Mucosa of gallbladder (tissue), 1 donor: ENCODE measurements at regions not wholly inside any gene's neighbourhood (a gene's known extent, or its start where the extent isn't known, plus 50 kb on each side); places are given as distances from the start of the nearest gene placed in this dataset.

Experiments
- DNase-seq: peaks from one replicate; pipeline ENCODE4 v3.0.0-alpha.2; 2020; ENCODE audit warnings: low spot score
- donor health status: DM: no; HTN: no; CAD: no.

DNA sequence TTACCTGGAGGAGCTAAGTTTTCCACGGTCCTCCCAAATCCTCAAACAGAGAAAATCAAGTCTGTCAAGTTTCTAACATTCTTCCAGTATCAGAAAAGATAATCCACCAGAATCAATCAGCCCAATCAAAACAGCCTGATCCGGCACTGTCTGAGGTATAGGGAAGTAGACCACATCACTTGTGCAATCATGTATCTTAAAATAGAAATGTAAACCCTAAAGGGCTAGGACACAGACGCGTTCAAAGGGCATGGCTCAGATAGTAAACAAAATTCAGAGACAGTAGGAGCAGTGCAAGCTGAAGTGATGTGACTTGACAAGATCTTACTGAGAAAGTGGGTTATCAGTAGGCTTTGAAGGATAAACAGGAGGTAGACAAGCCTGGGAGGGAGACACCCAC, 252.4 kb upstream of the DAPK1 start:
- peak; percentile 30 for DNase-seq

DNA sequence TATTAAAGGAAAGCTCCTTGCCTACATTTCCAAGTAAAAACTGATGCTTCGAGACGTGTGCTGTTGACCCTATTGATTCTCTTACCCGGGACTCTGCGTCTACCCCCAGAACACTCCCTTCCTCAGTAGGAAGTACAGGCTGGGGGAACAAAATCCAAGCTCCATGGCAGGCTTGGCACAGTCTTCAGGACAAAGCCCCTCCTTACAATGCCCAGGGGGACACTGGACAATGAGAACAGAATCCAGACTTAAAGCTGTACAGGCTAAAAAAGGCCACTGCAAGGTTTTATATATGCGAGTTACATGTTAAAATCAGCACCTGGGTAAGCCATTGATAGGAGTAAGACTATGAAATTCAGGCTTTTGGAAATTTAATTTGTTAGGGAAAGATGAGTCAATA, 250.6 kb upstream of the DAPK1 start:
- no peak for DNase-seq

DNA sequence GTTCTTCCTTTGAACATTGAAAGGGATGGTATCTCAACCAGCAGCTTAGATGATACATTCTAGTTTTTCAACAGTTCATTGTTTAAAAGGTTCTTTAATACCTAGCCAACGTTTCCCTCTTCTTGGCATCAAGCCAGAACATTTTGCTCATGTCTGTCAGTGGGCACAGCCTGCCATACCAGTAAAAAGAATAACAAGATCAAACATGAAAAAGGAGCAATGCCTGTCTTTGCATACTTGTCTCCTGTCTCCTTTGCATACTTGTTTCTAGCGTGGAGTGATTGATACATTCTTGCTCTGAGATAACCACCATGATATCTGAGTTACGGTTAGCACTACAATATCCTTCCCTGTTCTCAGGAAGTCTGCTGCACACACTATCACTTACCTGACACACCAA, 248.6 kb upstream of the DAPK1 start:
- no peak for DNase-seq

DNA sequence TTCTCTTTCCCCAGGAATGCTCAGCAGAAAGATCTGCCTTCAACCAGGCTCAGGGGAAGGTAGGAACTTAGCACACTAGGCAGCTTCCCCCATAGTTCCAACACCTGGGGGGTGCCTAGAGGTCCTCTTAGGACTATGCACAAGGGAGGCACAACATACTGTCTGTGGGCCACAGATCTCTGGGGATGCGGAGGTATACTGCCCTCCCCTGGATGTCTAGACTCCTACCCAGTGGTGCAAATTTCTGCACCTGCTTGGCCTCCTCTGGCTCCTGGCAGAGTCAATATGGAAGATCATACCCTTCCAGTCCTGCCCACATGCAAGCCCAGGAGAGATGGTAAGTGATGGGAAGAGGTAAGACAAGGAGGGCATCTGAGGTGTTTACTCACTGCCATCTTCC, 247.5 kb upstream of the DAPK1 start:
- DNase-seq: no peak

DNA sequence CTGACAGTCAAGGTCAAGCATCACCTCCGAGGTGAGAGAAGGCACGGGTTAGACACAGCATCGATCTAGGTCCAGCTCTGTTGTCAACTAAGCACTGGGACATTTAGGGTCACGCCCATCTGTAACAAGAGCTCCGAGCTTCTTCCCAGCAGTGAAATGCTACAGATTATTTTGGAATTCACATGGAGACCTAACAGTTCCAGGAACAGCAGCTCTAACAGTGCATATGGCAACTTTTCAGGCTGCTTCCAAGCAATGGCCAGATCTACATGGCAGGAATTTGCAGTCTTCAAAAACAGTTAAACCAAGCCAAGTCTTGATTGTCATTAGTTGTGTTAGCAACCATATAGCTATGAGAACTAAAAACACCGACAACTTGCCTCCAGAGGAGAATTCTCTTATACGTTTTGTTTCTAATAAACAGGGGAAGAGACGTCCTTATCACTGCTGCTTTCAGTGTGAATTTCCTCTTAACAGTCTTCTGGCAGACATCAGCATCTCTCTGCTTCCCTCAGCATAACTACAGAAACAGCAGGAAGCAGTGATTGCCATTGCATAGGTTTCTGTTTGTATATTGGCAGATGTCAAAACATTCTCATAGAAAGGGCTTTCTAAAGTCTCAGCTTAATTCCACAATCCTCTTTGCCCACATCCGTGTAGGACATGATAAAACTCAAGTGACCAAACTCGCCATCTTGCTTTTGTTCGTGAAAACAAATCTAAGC, 242.1 kb upstream of the DAPK1 start:
- DNase-seq: no peak

DNA sequence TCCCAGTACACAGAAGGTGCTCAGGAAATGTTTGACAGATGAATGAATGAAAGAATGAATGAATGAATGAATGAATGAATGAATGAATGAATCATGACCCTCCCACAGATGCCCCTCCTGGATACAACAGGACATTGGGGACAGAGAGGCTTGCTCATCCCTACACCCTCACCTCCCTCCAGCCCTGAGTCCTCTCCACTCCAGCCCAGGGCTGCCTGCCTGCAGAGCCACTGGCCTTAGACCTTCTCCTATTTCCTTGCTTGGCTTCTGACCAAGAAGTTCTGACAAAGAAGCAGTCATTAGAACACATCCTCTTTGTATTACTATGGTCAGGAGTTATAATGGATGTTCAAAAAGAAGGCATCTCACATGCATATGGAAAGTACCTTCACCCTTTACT, 240.7 kb upstream of the DAPK1 start:
- DNase-seq: no peak

DNA sequence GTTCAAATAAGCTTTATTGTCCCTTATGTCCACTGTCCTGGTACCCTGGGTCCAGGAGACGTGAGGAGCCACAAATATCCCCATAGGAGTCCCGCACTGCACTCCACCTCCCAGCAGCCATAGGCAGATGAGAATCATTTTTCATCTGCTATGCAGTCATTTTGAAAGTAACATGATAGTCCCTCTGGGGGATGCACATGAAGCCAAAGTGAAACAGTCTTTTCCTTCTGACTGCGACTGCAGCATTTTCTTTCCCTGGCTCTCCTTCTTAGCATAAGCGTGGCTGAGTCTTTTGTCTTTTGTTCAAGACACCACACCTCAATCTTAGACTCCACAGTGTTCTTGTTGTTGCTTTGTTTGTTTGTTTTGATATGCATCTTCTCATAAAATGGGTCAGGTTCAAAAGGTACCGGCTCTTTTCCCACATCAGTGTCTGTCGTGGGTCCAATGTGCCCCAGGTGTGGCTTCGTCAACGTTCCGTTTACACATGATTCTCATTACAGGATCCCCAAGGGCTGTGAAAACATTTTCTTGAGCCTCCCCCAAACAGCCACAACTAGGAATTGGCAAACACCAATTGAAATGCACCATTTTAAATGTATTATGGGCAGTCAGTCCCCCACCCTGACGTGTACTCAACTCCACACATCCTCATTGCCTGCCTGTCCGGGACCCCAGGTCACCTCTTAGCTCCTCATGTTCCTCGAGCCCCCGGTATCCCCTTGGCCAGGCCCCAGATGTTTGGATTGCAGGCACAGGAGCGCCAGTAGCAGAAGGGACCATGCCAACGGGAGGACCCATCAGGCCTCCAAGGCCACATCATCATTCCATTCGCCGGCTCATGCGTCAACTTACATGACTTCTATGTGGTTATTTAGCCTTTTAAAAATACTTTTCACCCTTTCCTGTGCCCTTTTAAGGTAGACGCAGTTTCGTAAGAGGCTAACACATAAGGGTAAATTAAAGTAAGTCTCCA, 237.8 kb upstream of the DAPK1 start:
- DNase-seq: no peak

DNA sequence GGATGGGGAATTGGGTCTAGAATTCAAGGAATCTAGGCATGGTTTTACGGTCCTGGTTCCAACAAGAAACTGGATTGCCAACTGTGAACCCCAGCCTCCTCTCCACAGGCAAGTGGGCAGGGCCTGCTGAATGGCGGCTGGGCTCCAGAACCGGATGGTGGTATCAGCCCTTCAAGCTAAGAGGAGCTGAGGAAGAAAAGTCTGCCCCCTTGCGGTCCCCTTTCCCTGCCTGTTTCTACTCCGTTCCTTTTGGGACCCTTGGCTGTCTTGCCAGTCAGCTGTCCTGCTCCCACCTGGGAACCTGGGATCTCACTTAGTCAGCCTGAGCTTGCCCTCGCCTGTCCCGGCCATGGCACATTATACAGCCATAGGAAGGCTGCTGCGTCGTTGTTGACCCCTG, 234.4 kb upstream of the DAPK1 start:
- DNase-seq: no peak

DNA sequence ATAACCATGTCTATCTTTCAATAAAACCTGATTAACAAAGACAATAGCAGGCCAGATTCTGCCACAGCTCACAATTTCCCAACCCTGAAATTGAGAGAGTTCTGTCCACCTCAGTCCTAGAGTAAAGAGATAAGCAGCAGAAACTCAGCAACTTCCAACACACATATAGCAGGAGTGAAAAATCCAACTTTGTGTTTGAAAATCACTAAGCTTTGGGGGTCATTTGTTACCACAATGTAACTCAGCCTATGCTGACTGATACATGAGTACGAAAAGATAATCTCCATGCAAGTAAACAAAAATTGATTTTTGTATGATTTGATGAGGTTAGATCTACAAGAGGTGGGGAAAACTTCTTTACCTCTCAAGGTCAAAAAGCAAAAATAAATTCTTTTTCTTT, 231.0 kb upstream of the DAPK1 start:
- DNase-seq: no peak

DNA sequence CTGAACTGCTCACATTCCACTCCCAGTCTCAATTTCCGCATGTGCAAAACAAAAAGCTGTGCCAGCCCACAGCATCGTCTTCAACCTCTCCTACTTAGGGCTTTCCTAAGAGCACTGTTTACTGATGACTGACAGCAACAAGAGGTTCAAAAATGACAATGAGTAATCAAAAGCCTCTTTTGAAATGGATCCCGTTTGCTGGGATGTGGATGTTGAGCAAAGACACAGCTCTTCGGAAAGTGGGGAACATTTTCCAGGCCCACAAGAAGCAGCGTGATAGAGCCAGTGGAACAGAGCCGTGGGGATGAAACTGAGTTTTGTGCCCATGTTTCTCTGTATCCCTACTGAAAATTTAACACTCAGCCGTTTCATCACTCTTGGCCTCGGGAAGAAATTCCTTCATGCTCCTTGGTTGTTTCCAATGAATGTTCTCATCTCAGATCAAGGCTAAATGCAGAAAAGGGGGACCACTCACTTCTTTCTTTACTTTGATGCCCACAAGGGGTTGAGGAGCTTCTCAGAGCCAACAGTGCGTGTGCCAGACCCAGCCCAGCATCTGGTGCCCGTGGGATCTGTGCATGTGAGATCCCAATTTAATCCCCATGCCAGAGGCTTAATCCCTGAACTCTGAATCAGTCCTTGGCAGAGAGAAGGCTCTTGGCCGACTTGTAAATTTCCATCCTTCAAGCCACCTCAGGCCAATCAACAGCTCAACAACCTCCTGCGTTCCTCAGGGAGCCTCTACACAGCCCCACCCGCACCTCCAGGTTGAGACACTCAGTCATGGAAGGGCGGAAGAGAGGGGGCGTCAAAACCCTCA, 230.2 kb upstream of the DAPK1 start:
- DNase-seq: peak; percentile 21

DNA sequence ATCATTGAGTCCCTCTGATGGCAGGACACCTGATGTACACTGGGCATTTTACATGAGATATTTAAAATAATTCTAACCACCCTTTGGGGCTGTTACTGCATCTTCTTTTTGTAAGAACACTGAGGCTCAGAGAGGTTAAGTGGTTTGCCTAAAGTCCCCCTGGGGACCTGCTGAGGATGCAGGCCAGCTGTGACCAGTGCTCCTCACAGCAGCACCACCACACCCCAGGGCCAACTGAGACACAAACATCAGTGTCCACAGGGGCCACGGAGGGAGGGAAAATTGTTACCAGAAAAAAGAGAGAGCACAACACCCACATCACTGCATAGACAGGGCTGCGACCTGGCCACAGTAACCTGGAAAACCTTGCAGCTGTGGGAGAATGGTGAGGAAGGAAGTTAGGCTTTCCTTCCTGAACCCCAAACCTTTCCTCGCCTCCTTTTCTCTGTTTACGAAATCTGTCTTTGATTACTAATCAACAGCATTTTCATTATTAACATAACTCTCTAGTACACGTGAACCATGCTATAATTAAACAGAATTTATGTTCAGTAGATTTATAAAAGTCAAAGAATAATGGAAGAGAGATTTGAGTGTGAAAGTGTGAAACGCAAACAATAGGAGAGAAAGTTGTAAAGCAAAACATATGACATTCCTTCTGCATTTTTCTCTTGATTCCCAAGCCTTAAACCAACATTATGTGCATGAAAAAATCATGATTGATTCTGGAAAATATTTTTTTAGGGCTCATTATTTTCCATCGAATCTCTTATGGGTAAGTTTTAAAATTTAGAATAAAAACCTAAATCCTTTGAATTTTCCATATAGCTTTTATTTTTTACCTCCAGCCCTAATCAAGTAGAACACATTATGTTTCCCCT, 228.1 kb upstream of the DAPK1 start:
- DNase-seq: no peak

DNA sequence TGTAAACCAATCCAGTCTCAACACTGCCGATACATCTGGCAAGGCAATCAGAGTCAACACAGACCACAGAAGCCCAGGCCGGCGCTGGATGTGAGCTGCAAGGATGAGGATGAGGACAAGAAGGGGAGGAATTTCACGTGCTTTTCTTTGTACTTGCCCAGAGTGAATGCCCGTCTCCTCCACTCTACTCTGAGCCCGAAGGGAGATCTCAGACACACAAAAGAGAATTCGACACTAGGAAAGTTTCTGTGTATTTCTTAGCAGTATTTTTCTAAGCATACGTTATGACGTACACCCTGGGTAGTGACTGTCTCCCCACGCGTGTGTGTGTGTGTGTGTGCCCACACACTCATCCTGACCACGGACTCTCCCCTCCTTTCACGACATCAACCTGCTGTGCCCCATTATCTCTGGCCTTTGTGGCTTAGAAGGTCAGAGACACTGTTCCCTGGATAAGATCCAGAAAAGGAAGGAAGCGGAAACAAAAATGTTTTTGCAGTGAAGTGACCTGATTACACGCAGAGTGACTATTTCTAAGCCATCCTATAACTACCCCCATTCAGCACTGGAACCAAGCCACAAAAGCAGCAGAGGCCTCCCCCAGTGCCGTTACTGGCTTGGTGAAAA, 227.3 kb upstream of the DAPK1 start:
- DNase-seq: no peak

DNA sequence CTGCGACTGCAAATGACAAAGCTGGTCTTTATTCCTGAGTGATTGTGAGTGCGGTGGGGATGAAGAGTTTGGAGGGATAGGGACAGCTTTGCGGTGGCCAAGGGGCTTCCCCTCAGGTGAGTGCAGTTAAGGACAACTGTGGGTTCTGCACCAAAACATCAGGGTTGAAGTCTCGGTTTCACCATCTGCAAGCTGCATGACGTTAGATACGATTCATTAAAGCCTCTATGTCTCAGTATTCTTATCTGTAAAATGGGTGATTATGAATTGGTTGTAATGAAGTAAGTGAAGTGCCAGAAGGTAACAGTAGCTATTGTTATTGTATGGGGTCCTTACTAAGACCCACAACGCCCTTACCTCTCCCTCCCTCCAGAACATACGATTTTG, 226.8 kb upstream of the DAPK1 start:
- no peak for DNase-seq

DNA sequence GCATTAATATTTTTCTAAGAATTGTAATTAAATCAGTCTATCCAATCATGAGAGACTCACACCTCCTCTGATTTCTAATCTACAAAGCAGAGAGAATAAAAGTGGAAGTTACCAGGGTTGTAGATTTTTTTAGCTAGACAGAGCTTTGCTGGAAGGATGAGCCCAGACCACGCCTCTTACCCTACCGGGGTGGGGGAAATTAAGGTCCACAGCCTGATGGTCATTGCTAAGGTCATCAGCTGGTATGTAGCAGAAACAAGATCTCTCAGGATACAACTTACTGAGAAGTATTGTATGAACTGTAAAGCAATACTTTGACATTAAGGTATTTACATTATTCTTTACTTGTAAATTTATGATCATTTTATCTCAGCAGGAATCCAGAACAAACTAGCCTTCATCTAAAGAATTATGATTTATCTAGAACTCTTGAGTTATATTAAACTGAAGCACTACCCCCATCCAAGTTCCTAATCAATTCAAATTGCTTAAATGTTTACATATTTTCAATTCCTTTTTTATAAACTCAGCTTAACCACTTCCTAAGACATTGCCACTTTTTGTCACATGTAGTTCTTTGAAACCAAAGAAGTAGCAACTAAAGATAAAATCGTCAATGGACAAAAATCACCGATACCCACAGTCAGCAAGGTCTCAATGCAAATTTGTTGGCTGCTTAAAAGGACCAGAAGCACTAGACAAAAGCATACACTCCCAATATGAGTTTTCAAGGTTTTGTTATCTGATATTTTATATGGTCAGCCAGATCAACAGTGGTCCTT, 225.8 kb upstream of the DAPK1 start:
- no peak for DNase-seq

DNA sequence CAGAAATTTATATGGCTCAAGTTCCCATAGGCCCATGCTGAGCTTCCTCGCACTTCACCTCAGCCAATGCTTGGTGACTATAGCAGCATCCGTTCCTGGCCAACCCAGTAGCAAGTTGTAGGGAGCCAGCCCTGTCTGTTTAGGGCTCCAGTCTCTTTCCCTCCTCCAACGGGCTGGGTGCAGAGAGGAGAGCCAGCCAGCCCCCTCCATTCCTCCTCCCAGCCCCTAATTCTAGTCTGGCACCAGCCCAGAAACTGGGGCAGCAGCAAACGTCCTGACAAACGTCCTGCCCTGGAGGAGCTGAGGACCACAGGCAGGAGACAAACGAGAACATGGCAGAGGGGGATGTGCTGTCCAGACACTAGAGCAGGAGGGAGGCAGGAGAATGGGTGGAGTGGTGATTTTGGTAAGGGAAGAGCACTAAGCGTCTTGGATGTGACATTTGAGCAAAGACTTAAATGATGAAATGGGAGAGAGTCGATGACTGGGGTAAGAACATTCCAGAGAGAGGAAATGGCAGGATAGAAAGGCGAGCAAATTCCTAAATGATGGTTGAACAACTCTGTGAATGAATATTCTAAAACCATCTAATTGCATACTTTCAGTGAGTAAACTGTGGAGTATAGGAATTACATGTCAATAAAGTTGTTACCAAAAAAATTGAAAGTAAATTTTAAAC, 222.5 kb upstream of the DAPK1 start:
- DNase-seq: no peak

DNA sequence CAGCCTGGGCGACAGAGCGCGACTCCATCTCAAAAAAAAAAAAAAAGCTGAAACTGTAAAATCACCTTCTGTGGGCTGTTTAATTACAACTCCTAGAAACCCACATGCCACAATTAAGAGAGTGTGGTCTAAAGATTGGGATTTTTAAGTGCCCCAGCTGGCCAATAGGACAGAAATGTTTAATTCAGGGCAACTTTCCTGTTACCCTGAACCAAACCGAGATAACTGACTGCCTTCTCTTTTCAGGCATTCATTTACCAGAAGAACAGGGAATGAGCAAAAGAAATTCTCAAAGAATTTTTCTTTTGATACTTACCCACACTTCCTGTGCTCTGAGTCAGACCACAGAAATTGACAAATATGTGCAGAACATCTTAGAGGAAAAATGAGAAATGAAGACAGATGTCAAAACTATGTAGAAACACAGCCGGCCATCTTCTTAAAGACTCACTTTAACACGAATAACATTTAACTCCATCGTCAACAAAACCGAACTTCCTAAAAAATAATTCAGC, 221.3 kb upstream of the DAPK1 start:
- DNase-seq: no peak

DNA sequence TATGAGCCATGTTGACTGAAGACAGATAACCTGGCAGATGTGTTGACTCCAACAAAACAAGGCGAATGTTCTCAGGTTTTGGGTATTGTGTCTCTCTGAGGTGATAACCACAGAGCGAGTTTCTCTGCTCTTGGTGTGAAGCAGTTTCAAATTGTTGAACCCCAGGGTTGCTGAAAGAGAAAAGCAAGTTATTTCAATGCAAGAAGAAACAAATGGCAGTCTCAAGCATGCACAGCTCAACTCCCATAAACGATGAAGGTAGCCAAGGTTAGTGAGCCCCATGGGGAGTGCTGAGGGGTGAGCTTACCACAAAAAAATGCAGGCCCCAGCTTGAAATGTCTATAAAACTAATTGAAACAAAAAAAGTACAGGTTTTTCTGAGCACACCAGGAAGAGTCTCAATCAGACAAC, 220.8 kb upstream of the DAPK1 start:
- DNase-seq: no peak

DNA sequence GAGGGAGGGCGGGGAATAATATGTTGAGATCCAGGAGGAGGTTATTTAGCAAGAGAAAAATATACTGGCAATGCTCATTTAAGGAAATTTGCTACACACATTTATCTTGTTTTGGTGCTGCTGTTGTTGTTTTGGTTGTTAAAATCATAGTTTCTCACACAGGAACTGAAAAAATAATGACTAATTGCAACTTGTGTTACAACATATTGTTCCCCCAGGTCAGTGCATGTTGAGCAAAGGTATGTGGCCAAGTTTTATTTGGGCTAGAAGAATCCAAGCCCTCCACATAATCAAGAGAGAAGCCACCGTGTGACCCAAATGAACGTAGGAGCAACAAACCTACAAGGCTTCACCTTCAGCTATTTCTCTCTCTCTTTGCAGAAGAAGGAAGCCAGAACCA, 220.3 kb upstream of the DAPK1 start:
- no peak for DNase-seq
